Gastrocnemius medialis (tissue), 4 donors: ENCODE measurements at regions not wholly inside any gene's neighbourhood (a gene's known extent, or its start where the extent isn't known, plus 50 kb on each side); places are given as distances from the start of the nearest gene placed in this dataset.

Source experiments
- POLR2A ChIP-seq, 2 donors: fragments of 450-650 bp; IDR thresholded peaks; one replicate each; pipeline ENCODE4 v1.6.1; 2017; ENCODE audit warnings: antibody characterized with exemption in 2 of 2, mild to moderate bottlenecking in 2 of 2, moderate library complexity in 2 of 2
- TF ChIP-seq, protein P1 (sequence below), 5 experiments: fragments of 450-650 bp in 3 of 5; fragments of 200-600 bp in 2 of 5; sonication (generic) in 2 of 5; IDR thresholded peaks in 4 of 5; conservative IDR thresholded peaks in 1 of 5; 1 replicate in 4 of 5; 2 replicates in 1 of 5; pipeline ENCODE4 v1.5.1; 2016 to 2019; ENCODE audit warnings: antibody characterized with exemption in 5 of 5, mild to moderate bottlenecking in 3 of 5, moderate library complexity in 3 of 5

DNA sequence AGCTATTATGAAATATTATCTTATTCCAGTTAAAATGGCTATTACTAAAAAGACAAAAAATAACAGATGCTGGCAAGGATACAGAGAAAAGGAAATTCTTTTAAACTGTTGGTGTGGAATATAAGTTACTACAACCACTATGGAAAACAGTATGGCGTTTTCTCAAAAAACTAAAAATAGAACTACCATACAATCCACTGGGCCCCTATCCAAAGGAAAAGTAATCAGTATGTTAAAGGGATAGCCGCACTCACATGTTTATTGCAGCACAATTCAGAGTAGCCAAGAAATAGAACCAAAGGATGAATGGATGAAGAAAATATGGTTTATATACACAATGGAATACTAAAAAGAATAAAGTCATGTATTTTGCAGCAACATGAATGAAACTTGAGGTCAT lies 303.8 kb upstream of the ECI2 start:
- no peak for TF ChIP-seq POLR2A (IDR thresholded peaks at IDR 0.05)
- TF ChIP-seq, protein P1, sequence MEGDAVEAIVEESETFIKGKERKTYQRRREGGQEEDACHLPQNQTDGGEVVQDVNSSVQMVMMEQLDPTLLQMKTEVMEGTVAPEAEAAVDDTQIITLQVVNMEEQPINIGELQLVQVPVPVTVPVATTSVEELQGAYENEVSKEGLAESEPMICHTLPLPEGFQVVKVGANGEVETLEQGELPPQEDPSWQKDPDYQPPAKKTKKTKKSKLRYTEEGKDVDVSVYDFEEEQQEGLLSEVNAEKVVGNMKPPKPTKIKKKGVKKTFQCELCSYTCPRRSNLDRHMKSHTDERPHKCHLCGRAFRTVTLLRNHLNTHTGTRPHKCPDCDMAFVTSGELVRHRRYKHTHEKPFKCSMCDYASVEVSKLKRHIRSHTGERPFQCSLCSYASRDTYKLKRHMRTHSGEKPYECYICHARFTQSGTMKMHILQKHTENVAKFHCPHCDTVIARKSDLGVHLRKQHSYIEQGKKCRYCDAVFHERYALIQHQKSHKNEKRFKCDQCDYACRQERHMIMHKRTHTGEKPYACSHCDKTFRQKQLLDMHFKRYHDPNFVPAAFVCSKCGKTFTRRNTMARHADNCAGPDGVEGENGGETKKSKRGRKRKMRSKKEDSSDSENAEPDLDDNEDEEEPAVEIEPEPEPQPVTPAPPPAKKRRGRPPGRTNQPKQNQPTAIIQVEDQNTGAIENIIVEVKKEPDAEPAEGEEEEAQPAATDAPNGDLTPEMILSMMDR (IDR thresholded peaks at IDR 0.05 in 4 of 5, conservative IDR thresholded peaks at IDR 0.05 in 1 of 5): no peak
